MM.1S (cell line): ENCODE measurements at regions not wholly inside any gene's neighbourhood (a gene's known extent, or its start where the extent isn't known, plus 50 kb on each side); places are given as distances from the start of the nearest gene placed in this dataset.

Experiments
- DNase-seq: peaks from one replicate; pipeline ENCODE4 v3.0.0-alpha.2; 2015
- H2AFZ ChIP-seq: fragments of 300-600 bp; sonication (generic); 2 replicates; pipeline ENCODE4 v1.6.0; 2016; ENCODE audit warnings: antibody characterized with exemption, low read length
- H3F3A ChIP-seq: fragments of 300-600 bp; sonication (generic); 2 replicates; pipeline ENCODE4 v1.6.1; 2016; ENCODE audit warnings: mild to moderate bottlenecking, antibody characterized with exemption, low read length, moderate library complexity, mixed read lengths; ENCODE audit not compliant: insufficient read depth
- H3K27ac ChIP-seq: fragments of 300-600 bp; sonication (generic); 2 replicates; pipeline ENCODE4 v1.5.1; 2016; ENCODE audit warnings: mild to moderate bottlenecking, low read length
- H3K27me3 ChIP-seq: fragments of 300-600 bp; sonication (generic); replicated peaks from 2 replicates; pipeline ENCODE4 v1.6.0; 2016; ENCODE audit warnings: low read length; ENCODE audit not compliant: insufficient read depth
- H3K36me3 ChIP-seq: fragments of 300-600 bp; sonication (generic); replicated peaks from 2 replicates; pipeline ENCODE4 v1.6.1; 2016; ENCODE audit warnings: mild to moderate bottlenecking, low read length, mixed read lengths; ENCODE audit not compliant: insufficient read depth
- H3K4me1 ChIP-seq: fragments of 300-600 bp; sonication (generic); 2 replicates; pipeline ENCODE4 v1.6.1; 2016; ENCODE audit warnings: low read length, mixed read lengths
- H3K4me2 ChIP-seq: fragments of 300-600 bp; sonication (generic); 2 replicates; pipeline ENCODE4 v1.6.0; 2016; ENCODE audit warnings: low read depth, low read length
- H3K4me3 ChIP-seq: fragments of 300-600 bp; sonication (generic); 2 replicates; pipeline ENCODE4 v1.5.1; 2016; ENCODE audit warnings: low read length, mixed read lengths
- H3K79me2 ChIP-seq: fragments of 300-600 bp; sonication (generic); 2 replicates; pipeline ENCODE4 v1.6.1; 2016; ENCODE audit warnings: mixed run types, low read length, mixed read lengths
- H3K9ac ChIP-seq: fragments of 300-600 bp; sonication (generic); 2 replicates; pipeline ENCODE4 v1.6.1; 2016; ENCODE audit warnings: low read length, mixed read lengths
- H3K9me2 ChIP-seq: fragments of 300-600 bp; sonication (generic); replicated peaks from 2 replicates; pipeline ENCODE4 v1.6.1; 2016; ENCODE audit warnings: mild to moderate bottlenecking, low read length, mixed read lengths; ENCODE audit not compliant: insufficient read depth
- H3K9me3 ChIP-seq: fragments of 300-600 bp; sonication (generic); replicated peaks from 2 replicates; pipeline ENCODE4 v1.6.1; 2016; ENCODE audit warnings: mild to moderate bottlenecking, low read length, mixed read lengths; ENCODE audit not compliant: insufficient read depth
- H4K20me1 ChIP-seq: fragments of 300-600 bp; sonication (generic); 2 replicates; pipeline ENCODE4 v1.6.1; 2016; ENCODE audit warnings: mild to moderate bottlenecking, low read length, moderate library complexity, mixed read lengths; ENCODE audit not compliant: insufficient read depth
- EZH2 ChIP-seq: fragments of 300-600 bp; sonication (generic); optimal IDR thresholded peaks from 2 replicates; pipeline ENCODE3; 2017; ENCODE audit warnings: low read depth, mild to moderate bottlenecking, antibody characterized with exemption, low read length, mixed read lengths
- EZH2phosphoT487 ChIP-seq: fragments of 300-600 bp; sonication (generic); IDR thresholded peaks from 2 replicates; pipeline ENCODE4 v1.6.1; 2018; ENCODE audit warnings: antibody characterized with exemption, low read length
- TF ChIP-seq, protein P1 (sequence below): fragments of 300-600 bp; sonication (generic); IDR thresholded peaks from 2 replicates; pipeline ENCODE4 v1.5.1; 2016; ENCODE audit warnings: antibody characterized with exemption, low read length, mixed read lengths

- no peaks in the 10 kb centered on the region for H3K36me3 ChIP-seq
- H3K79me2 ChIP-seq, result no peaks in the 10 kb centered on the region
- no peaks in the 10 kb centered on the region for H4K20me1 ChIP-seq
- H3K27ac ChIP-seq, result no peak overlapping the region
- TF ChIP-seq, protein P1, sequence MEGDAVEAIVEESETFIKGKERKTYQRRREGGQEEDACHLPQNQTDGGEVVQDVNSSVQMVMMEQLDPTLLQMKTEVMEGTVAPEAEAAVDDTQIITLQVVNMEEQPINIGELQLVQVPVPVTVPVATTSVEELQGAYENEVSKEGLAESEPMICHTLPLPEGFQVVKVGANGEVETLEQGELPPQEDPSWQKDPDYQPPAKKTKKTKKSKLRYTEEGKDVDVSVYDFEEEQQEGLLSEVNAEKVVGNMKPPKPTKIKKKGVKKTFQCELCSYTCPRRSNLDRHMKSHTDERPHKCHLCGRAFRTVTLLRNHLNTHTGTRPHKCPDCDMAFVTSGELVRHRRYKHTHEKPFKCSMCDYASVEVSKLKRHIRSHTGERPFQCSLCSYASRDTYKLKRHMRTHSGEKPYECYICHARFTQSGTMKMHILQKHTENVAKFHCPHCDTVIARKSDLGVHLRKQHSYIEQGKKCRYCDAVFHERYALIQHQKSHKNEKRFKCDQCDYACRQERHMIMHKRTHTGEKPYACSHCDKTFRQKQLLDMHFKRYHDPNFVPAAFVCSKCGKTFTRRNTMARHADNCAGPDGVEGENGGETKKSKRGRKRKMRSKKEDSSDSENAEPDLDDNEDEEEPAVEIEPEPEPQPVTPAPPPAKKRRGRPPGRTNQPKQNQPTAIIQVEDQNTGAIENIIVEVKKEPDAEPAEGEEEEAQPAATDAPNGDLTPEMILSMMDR, result no peak
- TF ChIP-seq EZH2phosphoT487, result no peak
- TF ChIP-seq EZH2, result no peak
- H2AFZ ChIP-seq, result no peak overlapping the region
- no peak overlapping the region for H3K4me3 ChIP-seq
- H3K9ac ChIP-seq, result no peak overlapping the region
- no peaks in the 10 kb centered on the region for H3K9me3 ChIP-seq
- H3F3A ChIP-seq, result no peaks in the 10 kb centered on the region
- no peaks in the 10 kb centered on the region for H3K4me1 ChIP-seq
- H3K9me2 ChIP-seq, result no peaks in the 10 kb centered on the region
- no peak for DNase-seq
- no peaks in the 10 kb centered on the region for H3K27me3 ChIP-seq
- no peak overlapping the region for H3K4me2 ChIP-seq
These were observed 574.8 kb downstream of the MBD2 start for GRCh38 chr18:53649621-53650020.

DNA sequence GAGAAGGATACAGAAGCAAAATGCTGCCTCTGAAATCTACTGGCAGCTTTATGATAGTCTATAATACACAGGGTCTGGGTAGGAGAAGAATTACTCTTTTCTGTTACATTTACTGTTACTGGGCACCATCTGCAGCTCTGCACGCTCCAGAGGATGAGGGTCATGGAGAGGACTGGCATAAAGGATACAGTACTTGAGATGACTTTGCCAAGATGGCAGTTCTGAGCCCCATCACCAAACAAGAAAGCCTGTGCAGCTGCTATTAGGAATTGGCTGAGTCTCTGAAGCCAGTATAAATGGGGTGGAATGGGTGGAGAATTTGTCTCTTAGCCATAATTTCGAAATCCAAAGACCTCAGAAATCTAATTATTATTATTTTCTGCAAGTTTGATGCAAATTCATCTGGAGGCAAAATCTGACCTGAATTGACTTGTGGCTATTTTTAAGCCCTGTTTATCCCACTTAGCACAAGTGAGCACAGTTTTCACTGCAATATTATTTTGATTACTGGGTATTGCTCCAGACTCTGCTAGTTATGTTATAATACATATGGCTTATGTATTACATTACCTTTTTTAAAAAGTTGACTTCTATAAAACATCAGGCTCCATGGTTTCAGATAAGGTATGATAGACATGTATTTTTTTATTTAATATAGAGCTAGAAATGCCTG is 579.5 kb downstream of the MBD2 start:
- no peak overlapping the region for H3K27ac ChIP-seq
- H3K4me1 ChIP-seq, result no peaks in the 10 kb centered on the region
- no peak overlapping the region for H2AFZ ChIP-seq
- H3F3A ChIP-seq, result no peaks in the 10 kb centered on the region
- no peak for DNase-seq
- no peaks in the 10 kb centered on the region for H3K27me3 ChIP-seq
- H3K9me3 ChIP-seq, result no peaks in the 10 kb centered on the region
- no peaks in the 10 kb centered on the region for H4K20me1 ChIP-seq
- H3K9me2 ChIP-seq, result no peaks in the 10 kb centered on the region
- no peaks in the 10 kb centered on the region for H3K79me2 ChIP-seq
- no peaks in the 10 kb centered on the region for H3K36me3 ChIP-seq
- TF ChIP-seq EZH2phosphoT487, result no peak
- TF ChIP-seq EZH2, result no peak
- TF ChIP-seq, protein P1, result no peak
- no peak overlapping the region for H3K4me2 ChIP-seq
- H3K4me3 ChIP-seq, result no peak overlapping the region
- no peak overlapping the region for H3K9ac ChIP-seq

GRCh38 chr18:53639687-53640086 is 584.8 kb downstream of the MBD2 start:
- no peaks in the 10 kb centered on the region for H3K9me3 ChIP-seq
- no peaks in the 10 kb centered on the region for H3K27me3 ChIP-seq
- no peak overlapping the region for H3K27ac ChIP-seq
- H3K4me1 ChIP-seq, result no peaks in the 10 kb centered on the region
- no peak overlapping the region for H3K4me2 ChIP-seq
- H3K4me3 ChIP-seq, result no peak overlapping the region
- no peaks in the 10 kb centered on the region for H3K79me2 ChIP-seq
- no peak overlapping the region for H2AFZ ChIP-seq
- no peaks in the 10 kb centered on the region for H3K9me2 ChIP-seq
- no peak for DNase-seq
- H3F3A ChIP-seq, result no peaks in the 10 kb centered on the region
- TF ChIP-seq EZH2 (no peak), EZH2phosphoT487 (no peak)
- TF ChIP-seq, protein P1, result no peak
- H3K36me3 ChIP-seq, result no peaks in the 10 kb centered on the region
- no peaks in the 10 kb centered on the region for H4K20me1 ChIP-seq
- no peak overlapping the region for H3K9ac ChIP-seq
